Endothelial cell of umbilical vein (primary cell): ENCODE measurements at regions not wholly inside any gene's neighbourhood (a gene's known extent, or its start where the extent isn't known, plus 50 kb on each side); places are given as distances from the start of the nearest gene placed in this dataset.

Source experiments
- EZH2 ChIP-seq: IDR thresholded peaks from 2 replicates; pipeline ENCODE4 v1.6.1; 2012; ENCODE audit warnings: borderline replicate concordance, low read depth, mild to moderate bottlenecking, moderate library complexity, low read length, inconsistent platforms; ENCODE audit not compliant: severe bottlenecking
- FOS ChIP-seq: IDR thresholded peaks from 2 replicates; pipeline ENCODE4 v1.6.1; 2011; ENCODE audit warnings: mild to moderate bottlenecking, low read length, moderate library complexity, borderline replicate concordance; ENCODE audit not compliant: insufficient read depth
- GATA2 ChIP-seq: IDR thresholded peaks from 2 replicates; pipeline ENCODE4 v1.7.0; 2011; ENCODE audit warnings: low read depth, mild to moderate bottlenecking, moderate library complexity, mixed read lengths, low read length; ENCODE audit not compliant: insufficient read length, insufficient read depth
- JUN ChIP-seq: IDR thresholded peaks from 2 replicates; pipeline ENCODE4 v1.6.1; 2011; ENCODE audit warnings: borderline replicate concordance, low read depth; ENCODE audit not compliant: insufficient read length, insufficient read depth
- MYC ChIP-seq: IDR thresholded peaks from one replicate; pipeline ENCODE4 v1.6.1; 2011; ENCODE audit warnings: mild to moderate bottlenecking, low read depth, low read length
- POLR2A ChIP-seq: IDR thresholded peaks from 2 replicates; pipeline ENCODE4 v1.6.1; 2012; ENCODE audit warnings: low read depth, mild to moderate bottlenecking, control low read depth, low read length
- POLR2AphosphoS5 ChIP-seq: IDR thresholded peaks from 2 replicates; pipeline ENCODE4 v1.6.1; 2012; ENCODE audit warnings: low read depth, mild to moderate bottlenecking, control low read depth, low read length, moderate library complexity; ENCODE audit not compliant: insufficient read depth
- TF ChIP-seq, protein P1 (sequence below), 2 donors: IDR thresholded peaks; 1 replicate in 1 of 2; 2 replicates in 1 of 2; pipeline ENCODE4 v1.5.1; 2011; ENCODE audit warnings: low read length in 2 of 2, mild to moderate bottlenecking in 2 of 2, moderate library complexity in 2 of 2, control low read depth in 1 of 2, inconsistent platforms in 1 of 2, low read depth in 1 of 2; ENCODE audit not compliant: insufficient read depth in 1 of 2; ENCODE audit errors: extremely low read depth in 1 of 2
- TF ChIP-seq, protein P2 (sequence below): IDR thresholded peaks from 2 replicates; pipeline ENCODE4 v1.6.1; 2011; ENCODE audit not compliant: insufficient read depth, insufficient read length

- no peak for TF ChIP-seq EZH2
- TF ChIP-seq, protein P1, sequence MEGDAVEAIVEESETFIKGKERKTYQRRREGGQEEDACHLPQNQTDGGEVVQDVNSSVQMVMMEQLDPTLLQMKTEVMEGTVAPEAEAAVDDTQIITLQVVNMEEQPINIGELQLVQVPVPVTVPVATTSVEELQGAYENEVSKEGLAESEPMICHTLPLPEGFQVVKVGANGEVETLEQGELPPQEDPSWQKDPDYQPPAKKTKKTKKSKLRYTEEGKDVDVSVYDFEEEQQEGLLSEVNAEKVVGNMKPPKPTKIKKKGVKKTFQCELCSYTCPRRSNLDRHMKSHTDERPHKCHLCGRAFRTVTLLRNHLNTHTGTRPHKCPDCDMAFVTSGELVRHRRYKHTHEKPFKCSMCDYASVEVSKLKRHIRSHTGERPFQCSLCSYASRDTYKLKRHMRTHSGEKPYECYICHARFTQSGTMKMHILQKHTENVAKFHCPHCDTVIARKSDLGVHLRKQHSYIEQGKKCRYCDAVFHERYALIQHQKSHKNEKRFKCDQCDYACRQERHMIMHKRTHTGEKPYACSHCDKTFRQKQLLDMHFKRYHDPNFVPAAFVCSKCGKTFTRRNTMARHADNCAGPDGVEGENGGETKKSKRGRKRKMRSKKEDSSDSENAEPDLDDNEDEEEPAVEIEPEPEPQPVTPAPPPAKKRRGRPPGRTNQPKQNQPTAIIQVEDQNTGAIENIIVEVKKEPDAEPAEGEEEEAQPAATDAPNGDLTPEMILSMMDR (IDR thresholded peaks at IDR 0.05; ENCODE audit: extremely low read depth in 1 of 2, insufficient read depth in 1 of 2, low read depth in 1 of 2, low read length in 2 of 2), result no peak
- no peak for TF ChIP-seq POLR2A
- TF ChIP-seq POLR2AphosphoS5, result no peak
- TF ChIP-seq MYC, result no peak
- no peak for TF ChIP-seq JUN
- TF ChIP-seq FOS, result no peak
- no peak for TF ChIP-seq GATA2
- TF ChIP-seq, protein P2, sequence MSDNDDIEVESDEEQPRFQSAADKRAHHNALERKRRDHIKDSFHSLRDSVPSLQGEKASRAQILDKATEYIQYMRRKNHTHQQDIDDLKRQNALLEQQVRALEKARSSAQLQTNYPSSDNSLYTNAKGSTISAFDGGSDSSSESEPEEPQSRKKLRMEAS, result no peak
Observed at GRCh38 chr3:111333642-111334041, 208.4 kb upstream of the CD96 start.
